Bronchial epithelial cell (primary cell): ENCODE measurements at regions not wholly inside any gene's neighbourhood (a gene's known extent, or its start where the extent isn't known, plus 50 kb on each side); places are given as distances from the start of the nearest gene placed in this dataset.
A peak's percentile ranks its signal among the peaks of the same experiment; 100 is the strongest.

Source experiments
- DNase-seq: peaks from one replicate; pipeline ENCODE4 v3.0.0-alpha.2; 2010; ENCODE audit warnings: low read depth
- FAIRE-seq: peaks from 2 replicates; lab custom pipeline; 2011; peaks lifted over from hg19 to GRCh38; lab: Jason Lieb, UNC
- H3K27me3 ChIP-seq: 2 replicates; pipeline ENCODE4 v1.5.1; 2011; ENCODE audit warnings: low read length; ENCODE audit not compliant: control insufficient read depth, insufficient read depth
- H3K36me3 ChIP-seq: 2 replicates; pipeline ENCODE4 v1.5.1; 2011; ENCODE audit warnings: low read length; ENCODE audit not compliant: control insufficient read depth, insufficient read depth
- H3K4me3 ChIP-seq: 2 replicates; pipeline ENCODE4 v1.5.1; 2011; ENCODE audit warnings: mild to moderate bottlenecking, low read depth, low read length, control low read depth
- CTCF ChIP-seq: IDR thresholded peaks from 2 replicates; pipeline ENCODE4 v1.5.1; 2011; ENCODE audit warnings: mild to moderate bottlenecking, moderate library complexity, low read length, control low read depth, inconsistent platforms; ENCODE audit not compliant: insufficient read depth, severe bottlenecking

GRCh38 chr1:188224263-188224662 lies 1395.5 kb downstream of the PLA2G4A start:
- FAIRE-seq, result no peak

GRCh38 chr1:188225975-188226374 lies 1397.2 kb downstream of the PLA2G4A start:
- FAIRE-seq (no peak), DNase-seq (no peak)
- no peaks in the 10 kb centered on the region for H3K27me3 ChIP-seq
- no peaks in the 10 kb centered on the region for H3K36me3 ChIP-seq
- no peak for TF ChIP-seq CTCF
- H3K4me3 ChIP-seq, result no peak overlapping the region

More at GRCh38 chr1:188224263-188224662, 1395.5 kb downstream of the PLA2G4A start:
- no peak for TF ChIP-seq CTCF
- Histone ChIP-seq H3K27me3 (no peaks in the 10 kb centered on the region), H3K36me3 (no peaks in the 10 kb centered on the region), H3K4me3 (no peak overlapping the region)
- DNase-seq, result peak; percentile 1

GRCh38 chr1:188228623-188229022 lies 1399.9 kb downstream of the PLA2G4A start:
- no peak for TF ChIP-seq CTCF
- no peak for FAIRE-seq

GRCh38 chr1:188237573-188238348 lies 1409.0 kb downstream of the PLA2G4A start:
- peak; percentile 63 for DNase-seq
- no peak for TF ChIP-seq CTCF
- no peaks in the 10 kb centered on the region for H3K27me3 ChIP-seq
- H3K36me3 ChIP-seq, result no peaks in the 10 kb centered on the region
- FAIRE-seq, result no peak
- no peak overlapping the region for H3K4me3 ChIP-seq

More at GRCh38 chr1:188228623-188229022, 1399.9 kb downstream of the PLA2G4A start:
- no peaks in the 10 kb centered on the region for H3K27me3 ChIP-seq
- H3K36me3 ChIP-seq, result no peaks in the 10 kb centered on the region
- no peak overlapping the region for H3K4me3 ChIP-seq
- no peak for DNase-seq

- no peak for FAIRE-seq
Measured at GRCh38 chr1:188240772-188241406, 1412.1 kb downstream of the PLA2G4A start.

More at GRCh38 chr1:188240772-188241406, 1412.1 kb downstream of the PLA2G4A start:
- no peak for DNase-seq
- Histone ChIP-seq H3K4me3 (no peak overlapping the region), H3K27me3 (no peaks in the 10 kb centered on the region), H3K36me3 (no peaks in the 10 kb centered on the region)
- no peak for TF ChIP-seq CTCF
